GM13977 (cell line): ENCODE measurements at regions not wholly inside any gene's neighbourhood (a gene's known extent, or its start where the extent isn't known, plus 50 kb on each side); places are given as distances from the start of the nearest gene placed in this dataset.
"Not testable (repeated sequence)": the region's sequence is repeated elsewhere in the genome, so short reads cannot be mapped to it uniquely, and the experiment has no call there.

Experiments used
- DNase-seq: peaks from one replicate; pipeline ENCODE4 v3.0.0; 2012; ENCODE audit warnings: low spot score
- CTCF ChIP-seq: IDR thresholded peaks from 2 replicates; pipeline ENCODE4 v1.5.1; 2012; ENCODE audit warnings: mild to moderate bottlenecking, control low read depth; ENCODE audit not compliant: insufficient read depth; ENCODE audit errors: extremely low read depth, missing control alignments
- in situ Hi-C: fragments of 300-500 bp; cut with MboI; formaldehyde crosslinking; loops from one replicate; pipeline ENCODE4 v1.12.0; 2022; ENCODE audit warnings: low sequenced_read_pairs, low pct_unique_long_range_greater_than_20kb, mixed read lengths, inconsistent platforms; ENCODE audit not compliant: unreplicated experiment

- in situ Hi-C loops, result no loop called here
- no peak for DNase-seq
- no peak for TF ChIP-seq CTCF
These were observed 82.3 kb upstream of the SLC24A3 start for GRCh38 chr20:19129976-19130612.

- no peak for TF ChIP-seq CTCF
- in situ Hi-C loops, result no loop called here
- no peak for DNase-seq
These were observed 81.8 kb upstream of the SLC24A3 start for GRCh38 chr20:19130613-19130984.

- no peak for TF ChIP-seq CTCF
- in situ Hi-C loops, result no loop called here
- no peak for DNase-seq
These were observed 74.8 kb upstream of the SLC24A3 start for GRCh38 chr20:19137641-19138040.

GRCh38 chr20:19138758-19139157, 73.7 kb upstream of the SLC24A3 start:
- in situ Hi-C loops, result no loop called here
- no peak for TF ChIP-seq CTCF
- no peak for DNase-seq

GRCh38 chr20:19139584-19139983, 72.9 kb upstream of the SLC24A3 start:
- in situ Hi-C loops, DNase-seq: not testable (repeated sequence)

GRCh38 chr20:19141998-19142397, 70.4 kb upstream of the SLC24A3 start:
- TF ChIP-seq CTCF, result no peak
- in situ Hi-C loops, result no loop called here
- no peak for DNase-seq

GRCh38 chr20:19143890-19144289, 68.6 kb upstream of the SLC24A3 start:
- no peak for DNase-seq
- no peak for TF ChIP-seq CTCF
- in situ Hi-C loops, result no loop called here
